ENCODE measurements at regions not wholly inside any gene's neighbourhood (a gene's known extent, or its start where the extent isn't known, plus 50 kb on each side); places are given as distances from the start of the nearest gene placed in this dataset.

DNA sequence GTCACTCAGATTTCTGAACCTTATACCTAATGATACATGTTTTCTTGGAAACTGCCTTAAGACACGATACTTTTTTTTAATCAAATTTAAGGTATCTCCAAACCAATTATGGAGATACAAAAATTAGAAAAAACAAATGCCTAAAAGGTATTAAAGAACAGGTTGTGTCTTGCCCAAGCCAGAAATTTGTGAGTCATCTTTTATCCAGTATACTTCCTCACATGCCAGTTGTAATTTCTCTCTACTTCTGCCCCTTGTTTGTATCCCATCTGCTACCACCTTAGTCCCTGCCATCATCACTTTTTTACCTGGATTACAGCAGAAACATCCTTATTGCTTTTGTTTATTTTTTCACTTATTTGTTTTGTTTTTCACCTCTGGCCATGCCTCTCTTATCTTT lies 571.2 kb upstream of the DAB2 start:
- TF ChIP-seq POLR2A (IDR thresholded peaks at IDR 0.05; ENCODE audit: low read depth, low read length), result no peak
- no peak for TF ChIP-seq POLR2AphosphoS5 (IDR thresholded peaks at IDR 0.05; ENCODE audit: low read depth, low read length)
- TF ChIP-seq TAF1 (IDR thresholded peaks at IDR 0.05; ENCODE audit: low read depth, low read length), result no peak
- TF ChIP-seq SPI1 (IDR thresholded peaks at IDR 0.05; ENCODE audit: low read depth, low read length), result no peak
- no peak for TF ChIP-seq PAX5 (IDR thresholded peaks at IDR 0.05; ENCODE audit: insufficient read depth, low read length, severe bottlenecking)

All from GM12891 (cell line).